GM23338 (cell line): ENCODE measurements at regions not wholly inside any gene's neighbourhood (a gene's known extent, or its start where the extent isn't known, plus 50 kb on each side); places are given as distances from the start of the nearest gene placed in this dataset.

ENCODE experiments used
- ATAC-seq: fragments of 200-7000 bp; cut with Tn5 transposase; 3 replicates; pipeline ENCODE4 v1.9.1; 2020
- DNase-seq: peaks from one replicate; pipeline ENCODE4 v3.0.0-alpha.2; 2015; ENCODE audit warnings: low spot score
- H2AFZ ChIP-seq: fragments of 200-600 bp; sonication (generic); 2 replicates; pipeline ENCODE4 v1.8.0; 2016; ENCODE audit warnings: antibody characterized with exemption, mild to moderate bottlenecking, moderate library complexity
- H3F3A ChIP-seq: fragments of 200-600 bp; sonication (generic); replicated peaks from 2 replicates; pipeline ENCODE4 v1.8.0; 2017; ENCODE audit warnings: antibody characterized with exemption, mixed run types, low read depth
- H3K27ac ChIP-seq: fragments of 200-600 bp; sonication (generic); 2 replicates; pipeline ENCODE4 v1.6.1; 2016; ENCODE audit warnings: low read depth
- H3K27me3 ChIP-seq: fragments of 200-600 bp; sonication (generic); 2 replicates; pipeline ENCODE4 v1.8.0; 2016; ENCODE audit warnings: mild to moderate bottlenecking, mixed run types, moderate library complexity; ENCODE audit not compliant: insufficient read depth
- H3K36me3 ChIP-seq: fragments of 200-600 bp; sonication (generic); 2 replicates; pipeline ENCODE4 v1.8.0; 2016; ENCODE audit warnings: mild to moderate bottlenecking; ENCODE audit not compliant: insufficient read depth
- H3K4me1 ChIP-seq: fragments of 200-600 bp; sonication (generic); 2 replicates; pipeline ENCODE4 v1.8.0; 2016; ENCODE audit warnings: mild to moderate bottlenecking, moderate library complexity; ENCODE audit not compliant: insufficient read depth
- H3K4me2 ChIP-seq: fragments of 200-600 bp; sonication (generic); 2 replicates; pipeline ENCODE4 v1.7.1; 2017; ENCODE audit warnings: mixed run types
- H3K4me3 ChIP-seq: fragments of 200-600 bp; sonication (generic); 2 replicates; pipeline ENCODE4 v1.6.1; 2016; ENCODE audit warnings: mixed run types
- H3K79me2 ChIP-seq: fragments of 200-600 bp; sonication (generic); replicated peaks from 2 replicates; pipeline ENCODE4 v1.8.0; 2017; ENCODE audit warnings: mild to moderate bottlenecking; ENCODE audit not compliant: insufficient read depth
- H3K9me2 ChIP-seq: fragments of 200-600 bp; sonication (generic); 2 replicates; pipeline ENCODE4 v1.8.0; 2017; ENCODE audit not compliant: insufficient read depth
- H4K20me1 ChIP-seq: fragments of 200-600 bp; sonication (generic); replicated peaks from 2 replicates; pipeline ENCODE4 v1.8.0; 2017; ENCODE audit warnings: mild to moderate bottlenecking; ENCODE audit not compliant: insufficient read depth
- H3K27ac Mint-ChIP-seq: 2 replicates; pipeline ENCODE4 v1.8.0; 2020; ENCODE audit warnings: inconsistent platforms, mild to moderate bottlenecking, moderate library complexity, mixed read lengths
- H3K27me3 Mint-ChIP-seq: 3 replicates; pipeline ENCODE4 v1.8.0; 2022; ENCODE audit warnings: low read depth, mild to moderate bottlenecking, moderate library complexity, mixed read lengths, inconsistent platforms; ENCODE audit not compliant: insufficient read depth, poor library complexity
- H3K36me3 Mint-ChIP-seq: 3 replicates; pipeline ENCODE4 v1.8.0; 2021; ENCODE audit warnings: low read depth, mild to moderate bottlenecking, inconsistent platforms, moderate library complexity, mixed read lengths
- H3K4me1 Mint-ChIP-seq: 3 replicates; pipeline ENCODE4 v1.8.0; 2020; ENCODE audit warnings: mild to moderate bottlenecking, inconsistent platforms, mixed read lengths
- H3K4me3 Mint-ChIP-seq: 3 replicates; pipeline ENCODE4 v1.8.0; 2021; ENCODE audit warnings: moderate library complexity, mild to moderate bottlenecking, inconsistent platforms, mixed read lengths
- H3K9me3 Mint-ChIP-seq: 3 replicates; pipeline ENCODE4 v1.8.0; 2020; ENCODE audit warnings: moderate library complexity, mild to moderate bottlenecking, inconsistent platforms, mixed read lengths
- CREB1 ChIP-seq: fragments of 250-450 bp; sonication (Bioruptor Pico); IDR thresholded peaks from 2 replicates; pipeline ENCODE4 v1.5.0; 2020; ENCODE audit warnings: low read depth, mild to moderate bottlenecking, moderate library complexity
- EZH2phosphoT487 ChIP-seq: fragments of 200-600 bp; sonication (generic); IDR thresholded peaks from one replicate; pipeline ENCODE4 v1.8.1; 2018; ENCODE audit warnings: antibody characterized with exemption; ENCODE audit not compliant: unreplicated experiment
- NANOG ChIP-seq: IDR thresholded peaks from 2 replicates; pipeline ENCODE4 v1.6.1; 2016; ENCODE audit warnings: antibody characterized with exemption, borderline replicate concordance
- POLR2AphosphoS5 ChIP-seq: IDR thresholded peaks from 2 replicates; pipeline ENCODE4 v1.6.1; 2016; ENCODE audit warnings: antibody characterized with exemption, low read depth
- ZNF114 ChIP-seq: fragments of 250-450 bp; sonication (Bioruptor Pico); IDR thresholded peaks from 2 replicates; pipeline ENCODE4 v1.5.0; 2020; ENCODE audit warnings: mild to moderate bottlenecking, moderate library complexity
- TF ChIP-seq, protein P1 (sequence below): IDR thresholded peaks from one replicate; pipeline ENCODE4 v1.6.1; 2018; ENCODE audit warnings: antibody characterized with exemption; ENCODE audit not compliant: unreplicated experiment
- TF ChIP-seq, protein P2 (sequence below), 2 experiments: fragments of 200-600 bp in 1 of 2; sonication (generic) in 1 of 2; conservative IDR thresholded peaks; 2 replicates each; pipeline versions ENCODE4 v1.5.1 to v1.6.1; 2016 to 2017; ENCODE audit warnings: antibody characterized with exemption in 2 of 2, low read depth in 2 of 2, mild to moderate bottlenecking in 2 of 2, moderate library complexity in 1 of 2
- TF ChIP-seq, protein P3 (sequence below): fragments of 250-450 bp; sonication (Bioruptor Pico); IDR thresholded peaks from 2 replicates; pipeline ENCODE4 v1.5.0; 2020; ENCODE audit warnings: mild to moderate bottlenecking, moderate library complexity

DNA sequence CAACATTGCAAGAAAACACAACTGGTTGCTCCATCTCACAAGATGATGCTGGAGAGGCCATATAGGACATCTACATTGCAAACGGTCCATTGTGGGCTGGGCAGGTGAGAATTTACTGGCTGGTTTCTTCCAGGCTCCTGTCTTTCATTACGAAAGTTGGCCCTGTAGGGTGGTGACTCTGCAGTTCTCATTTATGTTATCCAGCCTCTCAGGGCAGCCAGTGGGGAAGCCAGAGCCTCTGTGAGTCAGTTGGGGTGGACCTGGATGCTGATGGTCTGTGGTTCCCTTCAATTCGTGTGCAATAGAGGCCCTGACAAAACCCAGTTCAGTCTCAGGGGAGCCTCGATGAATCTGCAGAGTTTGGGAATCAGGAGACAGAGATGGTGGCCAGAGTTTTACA lies 341.0 kb upstream of the CCL2 start (continued):
- TF ChIP-seq, protein P1, sequence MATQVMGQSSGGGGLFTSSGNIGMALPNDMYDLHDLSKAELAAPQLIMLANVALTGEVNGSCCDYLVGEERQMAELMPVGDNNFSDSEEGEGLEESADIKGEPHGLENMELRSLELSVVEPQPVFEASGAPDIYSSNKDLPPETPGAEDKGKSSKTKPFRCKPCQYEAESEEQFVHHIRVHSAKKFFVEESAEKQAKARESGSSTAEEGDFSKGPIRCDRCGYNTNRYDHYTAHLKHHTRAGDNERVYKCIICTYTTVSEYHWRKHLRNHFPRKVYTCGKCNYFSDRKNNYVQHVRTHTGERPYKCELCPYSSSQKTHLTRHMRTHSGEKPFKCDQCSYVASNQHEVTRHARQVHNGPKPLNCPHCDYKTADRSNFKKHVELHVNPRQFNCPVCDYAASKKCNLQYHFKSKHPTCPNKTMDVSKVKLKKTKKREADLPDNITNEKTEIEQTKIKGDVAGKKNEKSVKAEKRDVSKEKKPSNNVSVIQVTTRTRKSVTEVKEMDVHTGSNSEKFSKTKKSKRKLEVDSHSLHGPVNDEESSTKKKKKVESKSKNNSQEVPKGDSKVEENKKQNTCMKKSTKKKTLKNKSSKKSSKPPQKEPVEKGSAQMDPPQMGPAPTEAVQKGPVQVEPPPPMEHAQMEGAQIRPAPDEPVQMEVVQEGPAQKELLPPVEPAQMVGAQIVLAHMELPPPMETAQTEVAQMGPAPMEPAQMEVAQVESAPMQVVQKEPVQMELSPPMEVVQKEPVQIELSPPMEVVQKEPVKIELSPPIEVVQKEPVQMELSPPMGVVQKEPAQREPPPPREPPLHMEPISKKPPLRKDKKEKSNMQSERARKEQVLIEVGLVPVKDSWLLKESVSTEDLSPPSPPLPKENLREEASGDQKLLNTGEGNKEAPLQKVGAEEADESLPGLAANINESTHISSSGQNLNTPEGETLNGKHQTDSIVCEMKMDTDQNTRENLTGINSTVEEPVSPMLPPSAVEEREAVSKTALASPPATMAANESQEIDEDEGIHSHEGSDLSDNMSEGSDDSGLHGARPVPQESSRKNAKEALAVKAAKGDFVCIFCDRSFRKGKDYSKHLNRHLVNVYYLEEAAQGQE, result no peak

DNA sequence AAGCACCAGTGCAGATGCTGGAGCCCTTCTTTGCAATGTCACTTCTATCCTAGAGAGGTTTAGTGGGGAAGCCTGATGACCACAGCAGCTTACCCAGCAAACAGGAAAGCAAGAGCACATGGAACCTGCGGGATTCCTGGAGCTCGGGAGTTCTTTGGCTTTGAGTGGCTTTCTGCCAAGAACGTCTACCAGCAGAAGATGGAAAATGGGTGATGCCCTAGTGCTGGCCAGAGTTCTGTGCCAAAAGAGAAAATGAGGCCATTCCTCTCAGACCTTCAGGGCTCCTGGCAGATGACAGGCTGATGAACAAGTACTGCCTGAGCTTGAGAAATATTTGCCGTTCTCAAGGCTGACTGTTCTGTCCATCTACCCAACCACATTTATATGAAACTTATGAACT lies 332.1 kb upstream of the CCL2 start:
- H3K9me2 ChIP-seq, result no peaks in the 10 kb centered on the region
- Mint-ChIP-seq H3K27me3 (peaks cover 3% of the 10 kb centered on the region), H3K4me3 (no peak overlapping the region), H3K36me3 (no peaks in the 10 kb centered on the region), H3K9me3 (no peaks in the 10 kb centered on the region), H3K27ac (no peak overlapping the region), H3K4me1 (peaks cover 6% of the 10 kb centered on the region; the same call in 2 of the 3 replicates)
- H3K27ac ChIP-seq, result no peak overlapping the region
- no peak overlapping the region for H2AFZ ChIP-seq
- DNase-seq (no peak), ATAC-seq (no peak)
- H4K20me1 ChIP-seq, result no peaks in the 10 kb centered on the region
- TF ChIP-seq EZH2phosphoT487 (no peak), POLR2AphosphoS5 (no peak), ZNF114 (CRISPR knock-in tag) (no peak), NANOG (no peak), CREB1 (CRISPR knock-in tag) (no peak)
- TF ChIP-seq, protein P2, sequence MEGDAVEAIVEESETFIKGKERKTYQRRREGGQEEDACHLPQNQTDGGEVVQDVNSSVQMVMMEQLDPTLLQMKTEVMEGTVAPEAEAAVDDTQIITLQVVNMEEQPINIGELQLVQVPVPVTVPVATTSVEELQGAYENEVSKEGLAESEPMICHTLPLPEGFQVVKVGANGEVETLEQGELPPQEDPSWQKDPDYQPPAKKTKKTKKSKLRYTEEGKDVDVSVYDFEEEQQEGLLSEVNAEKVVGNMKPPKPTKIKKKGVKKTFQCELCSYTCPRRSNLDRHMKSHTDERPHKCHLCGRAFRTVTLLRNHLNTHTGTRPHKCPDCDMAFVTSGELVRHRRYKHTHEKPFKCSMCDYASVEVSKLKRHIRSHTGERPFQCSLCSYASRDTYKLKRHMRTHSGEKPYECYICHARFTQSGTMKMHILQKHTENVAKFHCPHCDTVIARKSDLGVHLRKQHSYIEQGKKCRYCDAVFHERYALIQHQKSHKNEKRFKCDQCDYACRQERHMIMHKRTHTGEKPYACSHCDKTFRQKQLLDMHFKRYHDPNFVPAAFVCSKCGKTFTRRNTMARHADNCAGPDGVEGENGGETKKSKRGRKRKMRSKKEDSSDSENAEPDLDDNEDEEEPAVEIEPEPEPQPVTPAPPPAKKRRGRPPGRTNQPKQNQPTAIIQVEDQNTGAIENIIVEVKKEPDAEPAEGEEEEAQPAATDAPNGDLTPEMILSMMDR (conservative IDR thresholded peaks at IDR 0.05; ENCODE audit: low read depth in 2 of 2), result no peak
- TF ChIP-seq, protein P3, sequence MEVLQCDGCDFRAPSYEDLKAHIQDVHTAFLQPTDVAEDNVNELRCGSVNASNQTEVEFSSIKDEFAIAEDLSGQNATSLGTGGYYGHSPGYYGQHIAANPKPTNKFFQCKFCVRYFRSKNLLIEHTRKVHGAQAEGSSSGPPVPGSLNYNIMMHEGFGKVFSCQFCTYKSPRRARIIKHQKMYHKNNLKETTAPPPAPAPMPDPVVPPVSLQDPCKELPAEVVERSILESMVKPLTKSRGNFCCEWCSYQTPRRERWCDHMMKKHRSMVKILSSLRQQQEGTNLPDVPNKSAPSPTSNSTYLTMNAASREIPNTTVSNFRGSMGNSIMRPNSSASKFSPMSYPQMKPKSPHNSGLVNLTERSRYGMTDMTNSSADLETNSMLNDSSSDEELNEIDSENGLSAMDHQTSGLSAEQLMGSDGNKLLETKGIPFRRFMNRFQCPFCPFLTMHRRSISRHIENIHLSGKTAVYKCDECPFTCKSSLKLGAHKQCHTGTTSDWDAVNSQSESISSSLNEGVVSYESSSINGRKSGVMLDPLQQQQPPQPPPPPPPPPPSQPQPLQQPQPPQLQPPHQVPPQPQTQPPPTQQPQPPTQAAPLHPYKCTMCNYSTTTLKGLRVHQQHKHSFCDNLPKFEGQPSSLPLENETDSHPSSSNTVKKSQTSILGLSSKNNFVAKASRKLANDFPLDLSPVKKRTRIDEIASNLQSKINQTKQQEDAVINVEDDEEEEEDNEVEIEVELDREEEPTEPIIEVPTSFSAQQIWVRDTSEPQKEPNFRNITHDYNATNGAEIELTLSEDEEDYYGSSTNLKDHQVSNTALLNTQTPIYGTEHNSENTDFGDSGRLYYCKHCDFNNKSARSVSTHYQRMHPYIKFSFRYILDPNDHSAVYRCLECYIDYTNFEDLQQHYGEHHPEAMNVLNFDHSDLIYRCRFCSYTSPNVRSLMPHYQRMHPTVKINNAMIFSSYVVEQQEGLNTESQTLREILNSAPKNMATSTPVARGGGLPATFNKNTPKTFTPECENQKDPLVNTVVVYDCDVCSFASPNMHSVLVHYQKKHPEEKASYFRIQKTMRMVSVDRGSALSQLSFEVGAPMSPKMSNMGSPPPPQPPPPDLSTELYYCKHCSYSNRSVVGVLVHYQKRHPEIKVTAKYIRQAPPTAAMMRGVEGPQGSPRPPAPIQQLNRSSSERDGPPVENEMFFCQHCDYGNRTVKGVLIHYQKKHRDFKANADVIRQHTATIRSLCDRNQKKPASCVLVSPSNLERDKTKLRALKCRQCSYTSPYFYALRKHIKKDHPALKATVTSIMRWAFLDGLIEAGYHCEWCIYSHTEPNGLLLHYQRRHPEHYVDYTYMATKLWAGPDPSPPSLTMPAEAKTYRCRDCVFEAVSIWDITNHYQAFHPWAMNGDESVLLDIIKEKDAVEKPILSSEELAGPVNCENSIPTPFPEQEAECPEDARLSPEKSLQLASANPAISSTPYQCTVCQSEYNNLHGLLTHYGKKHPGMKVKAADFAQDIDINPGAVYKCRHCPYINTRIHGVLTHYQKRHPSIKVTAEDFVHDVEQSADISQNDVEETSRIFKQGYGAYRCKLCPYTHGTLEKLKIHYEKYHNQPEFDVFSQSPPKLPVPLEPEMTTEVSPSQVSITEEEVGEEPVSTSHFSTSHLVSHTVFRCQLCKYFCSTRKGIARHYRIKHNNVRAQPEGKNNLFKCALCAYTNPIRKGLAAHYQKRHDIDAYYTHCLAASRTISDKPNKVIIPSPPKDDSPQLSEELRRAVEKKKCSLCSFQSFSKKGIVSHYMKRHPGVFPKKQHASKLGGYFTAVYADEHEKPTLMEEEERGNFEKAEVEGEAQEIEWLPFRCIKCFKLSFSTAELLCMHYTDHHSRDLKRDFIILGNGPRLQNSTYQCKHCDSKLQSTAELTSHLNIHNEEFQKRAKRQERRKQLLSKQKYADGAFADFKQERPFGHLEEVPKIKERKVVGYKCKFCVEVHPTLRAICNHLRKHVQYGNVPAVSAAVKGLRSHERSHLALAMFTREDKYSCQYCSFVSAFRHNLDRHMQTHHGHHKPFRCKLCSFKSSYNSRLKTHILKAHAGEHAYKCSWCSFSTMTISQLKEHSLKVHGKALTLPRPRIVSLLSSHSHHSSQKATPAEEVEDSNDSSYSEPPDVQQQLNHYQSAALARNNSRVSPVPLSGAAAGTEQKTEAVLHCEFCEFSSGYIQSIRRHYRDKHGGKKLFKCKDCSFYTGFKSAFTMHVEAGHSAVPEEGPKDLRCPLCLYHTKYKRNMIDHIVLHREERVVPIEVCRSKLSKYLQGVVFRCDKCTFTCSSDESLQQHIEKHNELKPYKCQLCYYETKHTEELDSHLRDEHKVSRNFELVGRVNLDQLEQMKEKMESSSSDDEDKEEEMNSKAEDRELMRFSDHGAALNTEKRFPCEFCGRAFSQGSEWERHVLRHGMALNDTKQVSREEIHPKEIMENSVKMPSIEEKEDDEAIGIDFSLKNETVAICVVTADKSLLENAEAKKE (CRISPR knock-in tag), result no peak
- H3K4me2 ChIP-seq, result no peak overlapping the region
- H3K4me1 ChIP-seq, result peaks cover under 1% of the 10 kb centered on the region; the same call in 1 of the 2 replicates
- H3K79me2 ChIP-seq, result no peaks in the 10 kb centered on the region
- no peaks in the 10 kb centered on the region for H3K36me3 ChIP-seq
- H3K27me3 ChIP-seq, result no peaks in the 10 kb centered on the region
- H3F3A ChIP-seq, result no peaks in the 10 kb centered on the region
- H3K4me3 ChIP-seq, result no peak overlapping the region
